ENCODE measurements at regions not wholly inside any gene's neighbourhood (a gene's known extent, or its start where the extent isn't known, plus 50 kb on each side); places are given as distances from the start of the nearest gene placed in this dataset.

- H3K9me3 ChIP-seq = peaks cover 0 to 6% (median 0%) of the 10 kb centered on the region in 8 donors
- H3K36me3 ChIP-seq = no peaks in the 10 kb centered on the region
- DNase-seq = no peak
- TF ChIP-seq CTCF (IDR thresholded peaks at IDR 0.05 in 8 of 11, conservative IDR thresholded peaks at IDR 0.05 in 3 of 11) (no peak), POLR2A (IDR thresholded peaks at IDR 0.05) (no peak), POLR2AphosphoS5 (IDR thresholded peaks at IDR 0.05) (no peak)
- intact Hi-C loops (cut with DNase I; ENCODE audit: low total_unique reads) = no loop called here
- H3K4me3 ChIP-seq = no peak overlapping the region
- no peak overlapping the region for H3K27ac ChIP-seq
- H3K4me1 ChIP-seq = no peaks in the 10 kb centered on the region
- WGBS, 5 donors = 66 to 80% (median 71%) methylated on average over 23 to 24 of the region's 24 CpGs
- peaks cover 0 to 30% (median 0%) of the 10 kb centered on the region in 7 donors for H3K27me3 ChIP-seq (replicated peaks in 1 of 7)
Measured at GRCh38 chr4:3820806-3821579, 54.8 kb downstream of the ADRA2C start.

- WGBS, 5 donors = 65 to 84% (median 75%) methylated on average over 13 to 15 of the region's 15 CpGs
- Histone ChIP-seq H3K27me3 (replicated peaks in 1 of 7) (peaks cover 0 to 30% (median 0%) of the 10 kb centered on the region in 7 donors), H3K4me1 (no peaks in the 10 kb centered on the region), H3K36me3 (no peaks in the 10 kb centered on the region), H3K4me3 (no peak overlapping the region), H3K27ac (no peak overlapping the region), H3K9me3 (peaks cover 0 to 6% (median 0%) of the 10 kb centered on the region in 8 donors)
- intact Hi-C loops (cut with DNase I; ENCODE audit: low total_unique reads) = no loop called here
- no peak for DNase-seq
- TF ChIP-seq CTCF (IDR thresholded peaks at IDR 0.05 in 8 of 11, conservative IDR thresholded peaks at IDR 0.05 in 3 of 11) (no peak), POLR2AphosphoS5 (IDR thresholded peaks at IDR 0.05) (no peak), POLR2A (IDR thresholded peaks at IDR 0.05) (no peak)
Measured at GRCh38 chr4:3821580-3822229, 55.5 kb downstream of the ADRA2C start.

DNA sequence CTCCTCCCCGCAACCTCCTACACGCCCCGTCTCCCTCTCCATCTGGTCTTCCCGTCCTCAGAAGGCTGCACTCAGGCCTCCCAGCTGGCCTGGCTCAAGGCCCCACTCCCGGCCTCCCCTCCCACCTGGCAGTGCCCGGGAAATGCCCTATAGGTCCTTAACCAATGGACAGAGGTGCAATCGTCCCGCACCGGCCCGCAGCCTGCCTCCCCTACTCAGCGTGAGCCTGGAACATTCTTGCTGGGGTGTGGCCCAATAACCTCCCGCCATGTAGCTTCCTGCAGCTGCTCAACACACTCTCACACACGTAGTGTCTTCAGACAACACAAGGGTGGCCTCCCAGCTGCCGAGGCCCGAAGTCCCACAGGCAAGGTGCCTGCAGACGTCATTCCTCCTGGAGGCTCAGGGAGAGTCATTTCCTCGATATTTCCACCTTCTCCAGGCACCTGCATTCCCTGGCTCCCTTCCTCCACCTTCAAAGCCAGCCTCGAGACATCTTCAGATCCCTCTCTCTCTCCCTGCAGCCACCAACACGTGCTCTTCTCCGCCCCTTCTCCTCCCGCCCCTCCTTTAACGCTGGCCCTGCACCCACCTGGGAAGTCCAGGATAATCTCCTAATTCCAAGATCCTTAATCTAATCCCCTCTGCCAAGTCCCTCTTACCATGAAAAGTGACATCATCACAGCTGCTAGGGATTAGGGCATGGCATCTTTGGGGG, 56.2 kb downstream of the ADRA2C start:
- no peak overlapping the region for H3K4me3 ChIP-seq
- H3K36me3 ChIP-seq = no peaks in the 10 kb centered on the region
- DNase-seq = no peak
- 50 to 68% (median 61%) methylated on average over 20 to 22 of the region's 22 CpGs for WGBS, 5 donors
- H3K9me3 ChIP-seq = no peaks in the 10 kb centered on the region
- H3K27ac ChIP-seq = no peak overlapping the region
- H3K4me1 ChIP-seq = peaks cover 0 to 3% (median 0%) of the 10 kb centered on the region in 6 donors
- intact Hi-C loops (cut with DNase I; ENCODE audit: low total_unique reads) = no loop called here
- peaks cover 0 to 30% (median 0%) of the 10 kb centered on the region in 7 donors for H3K27me3 ChIP-seq (replicated peaks in 1 of 7)
- TF ChIP-seq CTCF (IDR thresholded peaks at IDR 0.05 in 8 of 11, conservative IDR thresholded peaks at IDR 0.05 in 3 of 11) = no peak
- no peak for TF ChIP-seq POLR2A (IDR thresholded peaks at IDR 0.05)
- TF ChIP-seq POLR2AphosphoS5 (IDR thresholded peaks at IDR 0.05) = no peak

Data from spleen (tissue), 11 donors.